Prostate gland (tissue), 2 donors: ENCODE measurements at regions not wholly inside any gene's neighbourhood (a gene's known extent, or its start where the extent isn't known, plus 50 kb on each side); places are given as distances from the start of the nearest gene placed in this dataset.

Experiments
- CTCF ChIP-seq, 4 experiments: fragments of 200-600 bp in 2 of 4; fragments of 450-650 bp in 2 of 4; sonication (generic) in 2 of 4; IDR thresholded peaks; 1 replicate in 3 of 4; 2 replicates in 1 of 4; pipeline ENCODE4 v1.5.1; 2016 to 2019; ENCODE audit warnings: antibody characterized with exemption in 4 of 4, mild to moderate bottlenecking in 2 of 4, moderate library complexity in 2 of 4
- POLR2AphosphoS5 ChIP-seq: sonication (generic); formaldehyde crosslinking; IDR thresholded peaks from one replicate; pipeline ENCODE4 v1.6.1; 2017; ENCODE audit warnings: antibody characterized with exemption

DNA sequence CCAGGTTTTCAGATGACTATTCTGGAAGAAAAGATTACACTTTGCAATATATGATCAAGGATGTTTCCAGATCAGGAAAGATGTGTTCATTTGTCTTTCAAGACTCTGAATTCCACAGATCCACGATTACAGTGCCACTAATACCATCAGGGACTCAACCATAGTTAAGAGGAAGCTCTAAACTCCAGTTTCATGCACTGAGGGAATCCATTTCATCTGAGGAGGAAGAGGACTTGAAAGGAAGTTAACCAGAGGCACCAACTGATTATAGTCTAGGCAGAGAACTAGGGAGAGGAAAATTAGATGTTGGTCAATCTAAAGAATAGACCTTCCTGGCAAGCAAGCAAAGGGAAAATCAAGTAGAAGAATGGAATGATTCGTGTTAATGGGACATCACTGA, 218.3 kb upstream of the PRDM1 start:
- no peak for TF ChIP-seq CTCF (IDR thresholded peaks at IDR 0.05)
- no peak for TF ChIP-seq POLR2AphosphoS5
